Osteocyte (in vitro differentiated cells): ENCODE measurements at regions not wholly inside any gene's neighbourhood (a gene's known extent, or its start where the extent isn't known, plus 50 kb on each side); places are given as distances from the start of the nearest gene placed in this dataset.

Source experiments
- DNase-seq: peaks from one replicate; pipeline ENCODE4 v3.0.0; 2021; ENCODE audit warnings: mixed read lengths; ENCODE audit not compliant: unreplicated experiment; ENCODE audit errors: extremely low spot score
- H3K27ac Mint-ChIP-seq: one replicate; pipeline ENCODE4 v1.8.0; 2021; ENCODE audit warnings: mild to moderate bottlenecking, mixed read lengths; ENCODE audit not compliant: unreplicated experiment
- H3K27me3 Mint-ChIP-seq: one replicate; pipeline ENCODE4 v1.8.0; 2021; ENCODE audit warnings: mixed read lengths; ENCODE audit not compliant: unreplicated experiment
- H3K36me3 Mint-ChIP-seq: one replicate; pipeline ENCODE4 v1.8.0; 2021; ENCODE audit warnings: mixed read lengths; ENCODE audit not compliant: unreplicated experiment
- H3K4me1 Mint-ChIP-seq: one replicate; pipeline ENCODE4 v1.8.0; 2021; ENCODE audit warnings: mixed read lengths; ENCODE audit not compliant: unreplicated experiment
- H3K4me3 Mint-ChIP-seq: one replicate; pipeline ENCODE4 v1.8.0; 2021; ENCODE audit warnings: mild to moderate bottlenecking, moderate library complexity, mixed read lengths; ENCODE audit not compliant: unreplicated experiment
- H3K9me3 Mint-ChIP-seq: one replicate; pipeline ENCODE4 v1.8.0; 2021; ENCODE audit warnings: mixed read lengths; ENCODE audit not compliant: unreplicated experiment
- TF ChIP-seq, protein P1 (sequence below): fragments of 200-600 bp; sonication (generic); IDR thresholded peaks from 2 replicates; pipeline ENCODE4 v1.5.0; 2021; ENCODE audit warnings: antibody characterized with exemption, mild to moderate bottlenecking, moderate library complexity

DNA sequence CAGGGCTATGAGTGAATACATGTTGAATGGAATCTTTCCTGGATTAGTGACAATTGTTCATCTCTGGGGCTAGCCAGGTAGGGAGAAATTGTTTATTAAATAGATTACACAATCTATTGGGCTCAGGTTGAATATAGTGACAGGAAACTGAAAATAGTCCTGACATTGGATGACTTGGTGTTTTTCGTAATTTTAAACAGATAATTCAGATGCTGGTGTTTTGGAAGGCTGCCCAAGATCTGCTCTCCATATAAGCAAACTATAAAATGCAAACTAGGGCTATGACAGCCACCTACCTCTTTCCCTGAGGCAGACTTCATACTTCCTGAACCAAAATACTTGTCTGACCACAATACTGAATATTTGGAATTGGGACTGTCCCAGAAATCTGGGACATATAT, 99.1 kb downstream of the ENC1 start:
- Mint-ChIP-seq H3K27ac (no peak overlapping the region), H3K27me3 (no peaks in the 10 kb centered on the region), H3K9me3 (no peaks in the 10 kb centered on the region), H3K4me1 (peaks cover 49% of the 10 kb centered on the region), H3K4me3 (no peak overlapping the region), H3K36me3 (no peaks in the 10 kb centered on the region)
- TF ChIP-seq, protein P1, sequence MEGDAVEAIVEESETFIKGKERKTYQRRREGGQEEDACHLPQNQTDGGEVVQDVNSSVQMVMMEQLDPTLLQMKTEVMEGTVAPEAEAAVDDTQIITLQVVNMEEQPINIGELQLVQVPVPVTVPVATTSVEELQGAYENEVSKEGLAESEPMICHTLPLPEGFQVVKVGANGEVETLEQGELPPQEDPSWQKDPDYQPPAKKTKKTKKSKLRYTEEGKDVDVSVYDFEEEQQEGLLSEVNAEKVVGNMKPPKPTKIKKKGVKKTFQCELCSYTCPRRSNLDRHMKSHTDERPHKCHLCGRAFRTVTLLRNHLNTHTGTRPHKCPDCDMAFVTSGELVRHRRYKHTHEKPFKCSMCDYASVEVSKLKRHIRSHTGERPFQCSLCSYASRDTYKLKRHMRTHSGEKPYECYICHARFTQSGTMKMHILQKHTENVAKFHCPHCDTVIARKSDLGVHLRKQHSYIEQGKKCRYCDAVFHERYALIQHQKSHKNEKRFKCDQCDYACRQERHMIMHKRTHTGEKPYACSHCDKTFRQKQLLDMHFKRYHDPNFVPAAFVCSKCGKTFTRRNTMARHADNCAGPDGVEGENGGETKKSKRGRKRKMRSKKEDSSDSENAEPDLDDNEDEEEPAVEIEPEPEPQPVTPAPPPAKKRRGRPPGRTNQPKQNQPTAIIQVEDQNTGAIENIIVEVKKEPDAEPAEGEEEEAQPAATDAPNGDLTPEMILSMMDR = no peak
- no peak for DNase-seq

GRCh38 chr5:74540622-74541021, 99.9 kb downstream of the ENC1 start:
- Mint-ChIP-seq H3K36me3 (no peaks in the 10 kb centered on the region), H3K4me1 (peaks cover 49% of the 10 kb centered on the region), H3K27me3 (no peaks in the 10 kb centered on the region), H3K4me3 (no peak overlapping the region), H3K27ac (no peak overlapping the region), H3K9me3 (no peaks in the 10 kb centered on the region)
- TF ChIP-seq, protein P1 = no peak
- DNase-seq = no peak

GRCh38 chr5:74539986-74540385, 100.5 kb downstream of the ENC1 start:
- Mint-ChIP-seq H3K4me1 (peaks cover 49% of the 10 kb centered on the region), H3K36me3 (no peaks in the 10 kb centered on the region), H3K27me3 (no peaks in the 10 kb centered on the region), H3K27ac (no peak overlapping the region), H3K9me3 (peaks cover 1% of the 10 kb centered on the region), H3K4me3 (no peak overlapping the region)
- TF ChIP-seq, protein P1 = no peak
- DNase-seq = no peak

DNA sequence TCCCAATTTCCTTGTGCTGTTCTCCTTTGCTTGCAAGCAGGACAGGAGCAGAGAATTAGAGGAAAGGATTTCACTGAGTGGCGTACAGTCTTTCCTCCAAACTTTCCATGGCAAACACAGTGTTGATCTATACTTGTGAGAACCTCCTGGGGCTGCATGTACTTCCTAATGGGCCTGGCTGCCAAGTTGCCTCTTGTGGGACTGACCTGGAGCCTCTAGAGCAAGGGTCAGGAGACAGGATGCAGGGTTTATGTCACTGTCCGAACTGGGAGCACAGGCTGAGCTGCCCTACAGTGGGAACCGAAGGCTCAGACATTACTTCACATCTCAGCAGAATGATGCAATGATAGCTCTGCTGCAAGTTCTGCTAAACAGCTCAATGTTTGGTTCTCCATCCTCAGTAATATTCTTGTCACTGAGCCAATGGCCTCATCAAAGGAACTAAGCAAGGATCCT, 102.3 kb downstream of the ENC1 start:
- Mint-ChIP-seq H3K4me3 (no peak overlapping the region), H3K9me3 (peaks cover 13% of the 10 kb centered on the region), H3K4me1 (peaks cover 35% of the 10 kb centered on the region), H3K27me3 (no peaks in the 10 kb centered on the region), H3K27ac (peak overlapping the region; percentile 16), H3K36me3 (no peaks in the 10 kb centered on the region)
- TF ChIP-seq, protein P1 = no peak
- no peak for DNase-seq

DNA sequence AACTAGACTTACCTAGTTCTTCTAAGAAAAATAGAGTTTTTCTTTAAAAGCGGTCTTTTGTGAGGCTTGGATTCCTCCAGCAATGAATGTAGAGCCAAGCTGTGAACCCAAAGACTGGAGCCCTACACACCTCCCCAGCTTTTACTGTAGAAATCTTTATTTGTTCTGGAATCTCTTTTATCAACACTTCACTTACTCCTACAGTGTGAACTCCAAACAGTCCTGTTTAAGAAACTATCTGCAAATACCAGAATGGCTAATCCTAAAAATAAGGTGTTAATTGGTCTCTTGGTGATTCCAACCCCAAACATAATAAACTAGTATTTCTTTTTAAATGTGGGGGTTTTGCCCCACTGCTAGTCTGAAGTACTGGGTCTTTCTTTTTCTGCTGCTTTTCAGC, 103.9 kb downstream of the ENC1 start:
- no peaks in the 10 kb centered on the region for H3K27me3 Mint-ChIP-seq
- no peak for DNase-seq
- TF ChIP-seq, protein P1 = no peak
- no peak overlapping the region for H3K4me3 Mint-ChIP-seq
- H3K4me1 Mint-ChIP-seq = peaks cover 22% of the 10 kb centered on the region
- peaks cover 23% of the 10 kb centered on the region for H3K9me3 Mint-ChIP-seq
- peaks cover 3% of the 10 kb centered on the region for H3K36me3 Mint-ChIP-seq
- H3K27ac Mint-ChIP-seq = no peak overlapping the region
